DOHH2 (cell line): ENCODE measurements at regions not wholly inside any gene's neighbourhood (a gene's known extent, or its start where the extent isn't known, plus 50 kb on each side); places are given as distances from the start of the nearest gene placed in this dataset.

ENCODE experiments used
- CTCF ChIP-seq: fragments of 200-600 bp; sonication (generic); IDR thresholded peaks from one replicate; pipeline ENCODE4 v1.5.1; 2014; ENCODE audit warnings: antibody characterized with exemption, mild to moderate bottlenecking, low read depth, low read length; ENCODE audit not compliant: poor library complexity, severe bottlenecking
- EZH2phosphoT487 ChIP-seq: fragments of 200-600 bp; sonication (generic); IDR thresholded peaks from 2 replicates; pipeline ENCODE4 v1.6.1; 2017; ENCODE audit warnings: borderline replicate concordance, mild to moderate bottlenecking, antibody characterized with exemption, low read length, moderate library complexity, mixed read lengths

DNA sequence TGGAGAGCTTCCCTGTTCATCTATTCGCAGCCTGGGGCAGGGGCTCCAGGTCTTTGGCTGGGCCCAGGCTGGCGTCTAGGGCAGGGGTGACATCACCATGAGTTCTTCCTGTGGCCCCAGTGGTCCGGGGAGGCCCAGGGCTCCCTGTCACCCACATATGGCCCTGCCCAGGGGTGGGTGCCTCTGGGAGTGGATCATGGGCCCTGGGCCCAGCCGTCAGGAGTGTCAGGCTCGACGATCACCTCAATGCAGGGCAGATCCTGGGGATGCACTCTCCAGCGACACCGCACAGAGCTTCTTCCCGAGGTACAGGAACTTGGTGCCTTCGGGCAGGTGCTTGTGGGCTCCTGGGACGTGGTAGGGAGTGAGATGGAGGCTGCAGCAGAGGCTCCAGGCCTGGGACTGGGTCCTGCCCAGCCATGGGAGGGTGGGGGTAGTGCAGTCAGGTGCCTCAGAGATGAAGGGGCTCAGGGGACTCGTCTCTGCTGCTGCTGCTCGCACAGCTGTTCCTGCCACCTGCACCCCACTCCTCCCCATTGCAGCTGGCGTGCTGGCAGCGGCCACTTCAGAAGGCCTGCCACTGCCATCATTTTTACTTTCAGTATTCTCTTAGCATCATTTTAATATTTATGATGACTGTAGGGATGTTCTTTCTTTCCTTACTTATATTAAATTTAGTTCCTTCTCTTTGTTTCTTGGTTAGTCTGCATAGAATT is 196.0 kb upstream of the VRK2 start:
- TF ChIP-seq CTCF (no peak), EZH2phosphoT487 (no peak)
